AG09319 (cell line): ENCODE measurements at regions not wholly inside any gene's neighbourhood (a gene's known extent, or its start where the extent isn't known, plus 50 kb on each side); places are given as distances from the start of the nearest gene placed in this dataset.

Experiments used
- DNase-seq: peaks from one replicate; pipeline ENCODE4 v3.0.0-alpha.2; 2010; ENCODE audit warnings: low read depth; ENCODE audit errors: extremely low read depth
- CTCF ChIP-seq: IDR thresholded peaks from 2 replicates; pipeline ENCODE4 v1.5.1; 2011; ENCODE audit warnings: low read depth, mild to moderate bottlenecking, inconsistent platforms, low read length, moderate library complexity

DNA sequence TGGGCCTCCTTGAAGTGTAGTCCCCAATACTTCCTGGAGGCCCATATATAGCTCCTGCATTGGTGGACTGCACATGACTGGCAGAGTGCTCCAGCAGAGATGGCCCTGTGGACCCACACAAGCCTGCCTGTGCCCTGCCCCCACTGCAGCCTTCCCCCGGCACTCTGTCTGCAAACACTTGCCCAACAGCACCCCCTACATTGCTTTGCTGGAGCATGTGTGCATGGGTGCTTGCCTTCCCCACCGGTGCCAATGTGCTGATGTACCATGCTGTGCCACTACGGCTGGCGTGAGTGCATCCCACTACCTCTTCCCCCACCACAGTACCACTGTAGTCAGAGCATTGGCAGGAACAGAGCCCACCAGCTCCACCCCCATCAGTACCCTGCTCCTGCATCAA is 563.6 kb upstream of the CTNND2 start:
- no peak for TF ChIP-seq CTCF
- no peak for DNase-seq

GRCh38 chr5:12460493-12461261 is 556.4 kb upstream of the CTNND2 start:
- no peak for TF ChIP-seq CTCF
- no peak for DNase-seq

DNA sequence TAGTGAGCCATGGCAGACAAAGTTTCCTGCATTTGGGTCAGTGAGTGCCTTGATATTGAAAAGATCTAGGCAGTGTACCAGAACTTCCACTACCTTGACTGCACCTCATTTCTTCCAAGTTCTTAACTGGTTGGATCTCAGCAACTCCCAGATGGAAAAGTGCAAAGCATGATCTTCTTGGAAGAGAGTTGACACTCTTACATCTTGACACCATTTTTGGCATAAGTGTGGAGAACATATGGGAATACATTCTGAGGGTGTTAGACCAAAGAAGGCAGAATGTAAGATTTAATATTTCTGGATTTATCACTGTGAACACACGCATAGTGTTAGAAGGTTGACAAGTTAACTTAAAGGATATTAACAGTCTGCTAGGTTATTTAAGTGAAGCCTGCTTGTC is 555.1 kb upstream of the CTNND2 start:
- TF ChIP-seq CTCF: no peak
- no peak for DNase-seq

DNA sequence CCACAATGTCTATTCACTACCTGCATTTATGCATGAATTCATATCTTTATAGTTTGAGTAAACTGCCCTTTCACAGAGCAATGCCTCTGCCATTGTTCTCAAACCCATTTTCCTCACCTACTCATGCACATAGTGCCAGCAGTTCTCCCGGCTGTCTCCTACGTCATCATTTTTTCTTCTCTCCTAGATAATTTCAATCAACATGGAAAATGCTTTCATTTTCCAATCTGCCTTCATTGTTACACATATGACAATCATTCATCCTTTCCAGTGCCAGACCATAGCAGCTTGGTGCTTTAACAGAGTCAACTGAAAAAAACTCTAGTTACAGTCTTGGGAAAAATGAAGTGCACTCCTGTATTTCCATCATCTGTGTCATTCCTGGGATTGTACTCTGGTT is 514.8 kb upstream of the CTNND2 start:
- no peak for TF ChIP-seq CTCF
- no peak for DNase-seq

DNA sequence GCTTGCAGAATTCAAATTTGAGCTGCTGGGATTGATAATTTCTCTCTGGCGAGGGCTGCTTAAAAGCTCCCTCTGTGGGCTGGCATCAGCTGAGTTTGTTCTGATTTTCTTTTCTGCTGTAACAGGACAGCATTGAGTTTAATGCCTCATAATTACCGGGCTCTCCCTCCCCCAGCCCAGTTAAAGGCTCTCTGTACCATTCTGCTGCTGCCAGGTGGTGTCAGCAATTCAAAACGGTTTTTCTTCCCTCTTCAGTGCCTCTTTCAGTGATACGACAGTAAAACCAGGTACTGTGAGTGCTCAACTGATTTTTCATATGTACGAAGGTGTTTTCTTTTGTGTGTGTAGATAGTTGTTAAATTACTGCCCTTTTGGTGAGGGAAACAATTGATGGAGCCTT is 509.3 kb upstream of the CTNND2 start:
- DNase-seq: no peak
- no peak for TF ChIP-seq CTCF

DNA sequence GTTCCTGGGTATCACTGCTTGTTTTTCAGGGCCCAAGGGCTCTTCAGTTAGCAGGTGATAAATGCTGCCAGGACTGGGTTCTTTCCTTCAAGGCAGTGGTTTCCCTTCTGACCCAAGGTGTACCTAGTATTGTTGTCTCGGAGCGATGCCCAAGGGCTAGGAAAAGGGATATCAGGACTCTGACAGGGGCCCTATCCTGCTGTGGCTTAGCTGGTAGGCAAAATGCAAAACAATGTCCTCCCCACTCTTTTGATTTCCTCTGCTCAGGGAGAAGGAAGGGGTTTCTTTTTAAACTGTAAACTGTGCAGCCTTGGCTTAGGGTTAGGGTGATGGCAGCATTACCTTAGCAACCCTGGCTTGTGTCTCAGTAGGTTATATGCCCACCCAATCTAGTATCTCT is 508.8 kb upstream of the CTNND2 start:
- TF ChIP-seq CTCF: no peak
- DNase-seq: no peak

DNA sequence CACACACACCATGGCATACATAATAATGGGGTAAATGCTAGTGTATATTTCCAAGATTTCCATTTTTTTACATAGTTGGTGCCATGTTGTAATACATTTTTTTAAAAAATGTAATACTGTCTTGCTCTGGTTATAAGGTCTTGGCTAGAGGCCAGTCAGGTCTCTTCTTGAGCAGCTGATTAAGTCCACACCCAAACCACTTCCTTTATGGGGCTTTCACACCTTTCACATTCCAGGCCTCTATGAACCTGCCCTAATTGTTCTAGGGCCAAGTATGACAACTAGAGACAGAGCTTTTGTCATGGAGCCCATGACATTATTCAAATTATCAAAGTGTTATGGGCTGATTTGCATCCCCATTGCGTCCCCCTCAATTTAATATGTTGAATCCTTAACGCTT is 495.6 kb upstream of the CTNND2 start:
- TF ChIP-seq CTCF: no peak
- no peak for DNase-seq
